HG03354 (cell line): ENCODE measurements at regions not wholly inside any gene's neighbourhood (a gene's known extent, or its start where the extent isn't known, plus 50 kb on each side); places are given as distances from the start of the nearest gene placed in this dataset.

Experiments
- ATAC-seq: cut with Tn5 transposase; IDR thresholded peaks from one replicate; pipeline ENCODE4 v1.9.1; 2021; ENCODE audit warnings: mild to moderate bottlenecking; ENCODE audit not compliant: unreplicated experiment, poor library complexity, severe bottlenecking

GRCh38 chr7:3245077-3245476 is 56.0 kb upstream of the SDK1 start:
- no peak for ATAC-seq

DNA sequence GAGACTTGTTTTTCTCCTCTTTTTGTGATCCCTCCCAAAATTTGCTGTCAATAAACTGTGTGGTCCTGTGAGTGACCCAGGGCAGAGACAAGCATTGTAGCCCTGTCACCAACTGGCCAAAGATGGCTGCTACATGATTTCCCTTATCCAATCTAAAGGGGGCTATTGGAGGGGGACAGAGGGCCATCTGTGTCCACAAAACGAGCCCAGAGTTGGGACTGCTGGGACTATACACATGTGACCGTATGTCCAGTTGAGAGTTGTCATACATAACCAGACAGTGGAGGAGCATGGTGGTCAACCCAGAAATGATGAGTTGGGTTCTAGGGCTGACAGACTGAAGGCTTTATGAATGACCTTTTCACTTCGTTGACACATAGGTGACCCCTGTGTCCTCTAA is 55.3 kb upstream of the SDK1 start:
- ATAC-seq: no peak

DNA sequence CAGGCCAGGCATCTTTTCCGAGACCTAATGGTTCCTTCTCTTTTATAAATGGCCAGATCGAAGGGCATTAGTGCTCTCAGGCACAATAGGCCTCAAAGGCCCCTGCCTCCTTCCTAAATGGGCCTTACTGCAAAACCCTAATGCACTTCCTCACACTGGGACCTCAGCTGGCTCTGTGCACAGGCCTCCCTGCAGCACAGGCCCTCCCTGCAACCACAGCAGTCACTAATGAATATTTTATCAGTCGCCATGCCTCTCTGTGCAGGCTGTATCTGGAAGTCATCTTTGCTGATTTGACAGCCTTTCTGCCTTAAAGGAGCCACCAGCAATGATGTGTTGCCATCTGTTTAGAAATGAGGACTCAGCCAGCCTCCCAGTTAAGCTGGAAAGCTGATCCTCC is 54.9 kb upstream of the SDK1 start:
- no peak for ATAC-seq

DNA sequence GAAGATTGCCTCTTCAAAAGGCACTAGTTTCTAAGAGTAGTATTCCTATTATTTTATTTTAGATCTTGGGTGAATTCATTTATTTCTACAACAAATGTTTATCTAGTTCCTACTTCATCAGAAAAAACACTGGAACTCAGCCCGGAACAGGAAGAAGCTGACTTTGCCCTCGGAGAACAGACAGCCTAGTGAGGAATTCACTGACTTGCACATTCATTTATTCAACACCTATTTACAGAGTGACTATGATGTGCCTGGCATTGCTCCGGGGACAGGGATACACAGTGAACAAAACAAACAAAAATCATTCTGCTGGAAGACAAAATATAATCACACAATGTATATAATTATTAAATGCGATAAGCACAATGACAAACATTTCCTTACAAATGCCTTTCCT is 54.4 kb upstream of the SDK1 start:
- ATAC-seq: no peak

GRCh38 chr7:3250725-3251124 is 50.3 kb upstream of the SDK1 start:
- ATAC-seq: no peak
